ENCODE measurements at regions not wholly inside any gene's neighbourhood (a gene's known extent, or its start where the extent isn't known, plus 50 kb on each side); places are given as distances from the start of the nearest gene placed in this dataset.
"Not testable (repeated sequence)": the region's sequence is repeated elsewhere in the genome, so short reads cannot be mapped to it uniquely, and the experiment has no call there.

DNA sequence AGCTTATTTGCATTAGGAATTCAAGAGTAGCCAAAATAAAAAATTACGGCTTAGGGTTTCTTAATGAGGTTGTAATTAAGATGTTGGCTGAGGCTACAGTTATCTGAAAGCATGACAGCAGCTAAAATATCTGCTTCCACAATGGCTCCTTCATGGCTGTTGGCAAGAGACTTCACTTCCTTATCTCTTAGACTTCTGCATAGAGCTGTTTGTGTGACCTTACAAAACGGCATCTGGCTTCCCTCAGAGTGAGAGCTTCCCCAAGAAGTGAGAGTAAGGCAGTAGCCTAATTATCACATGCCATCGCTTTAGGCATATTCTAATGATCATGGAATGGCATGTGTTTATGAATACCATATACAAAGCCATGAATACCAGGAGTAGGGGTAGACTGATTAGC lies 57.6 kb downstream of the CCDC59 start:
- no peak for DNase-seq
- intact Hi-C loops (cut with DNase I), result no loop called here

- intact Hi-C loops (cut with DNase I), result no loop called here
- no peak for DNase-seq
Observed at GRCh38 chr12:82299319-82300025, 58.7 kb downstream of the CCDC59 start.

- intact Hi-C loops (cut with DNase I), result no loop called here
- DNase-seq, result no peak
Observed at GRCh38 chr12:82290415-82290814, 67.8 kb downstream of the CCDC59 start.

DNA sequence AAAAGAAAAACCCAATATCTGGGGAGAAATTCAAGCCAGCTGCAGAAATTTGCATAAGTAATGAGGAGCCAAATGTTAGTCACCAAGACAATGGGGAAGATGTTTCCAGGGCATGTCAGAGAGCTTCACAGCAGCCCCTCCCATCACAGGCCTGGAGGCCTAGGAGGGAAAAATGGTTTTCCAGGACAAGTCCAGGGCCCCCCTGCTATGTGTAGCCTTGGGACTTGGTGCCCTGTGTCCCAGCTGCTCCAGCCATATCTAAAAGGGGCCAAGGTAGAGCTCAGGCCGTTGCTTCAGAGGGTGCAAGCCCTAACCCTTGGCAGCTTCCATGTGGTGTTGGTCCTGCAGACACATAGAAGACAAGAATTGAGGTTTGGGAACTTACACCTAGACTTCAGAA lies 76.9 kb downstream of the CCDC59 start:
- DNase-seq; intact Hi-C loops (cut with DNase I): not testable (repeated sequence)

GRCh38 chr12:82279536-82280058 lies 78.6 kb downstream of the CCDC59 start:
- intact Hi-C loops (cut with DNase I), result no loop called here
- DNase-seq, result no peak

DNA sequence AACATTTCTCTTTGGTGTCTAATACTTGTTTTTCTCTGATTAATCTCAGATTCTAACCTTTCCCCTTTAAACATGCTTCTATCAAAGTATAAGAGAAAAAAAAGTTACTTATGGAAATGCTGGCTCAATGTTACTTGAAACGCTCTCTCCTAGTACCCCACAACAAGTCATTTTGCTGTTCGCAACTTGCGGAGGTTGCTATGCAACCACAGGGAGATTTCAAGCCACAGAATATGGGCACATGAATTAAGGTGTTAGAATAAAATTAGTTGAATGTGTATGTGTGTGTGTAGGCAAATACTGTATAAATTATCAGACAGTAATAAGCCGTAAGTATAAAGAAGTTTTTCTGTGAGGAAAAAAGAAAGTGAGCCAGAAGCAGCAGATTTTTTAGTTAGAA lies 80.6 kb downstream of the CCDC59 start:
- intact Hi-C loops (cut with DNase I), result no loop called here
- no peak for DNase-seq

GRCh38 chr12:82242729-82243128 lies 115.5 kb downstream of the CCDC59 start:
- no peak for DNase-seq
- intact Hi-C loops (cut with DNase I), result no loop called here

DNA sequence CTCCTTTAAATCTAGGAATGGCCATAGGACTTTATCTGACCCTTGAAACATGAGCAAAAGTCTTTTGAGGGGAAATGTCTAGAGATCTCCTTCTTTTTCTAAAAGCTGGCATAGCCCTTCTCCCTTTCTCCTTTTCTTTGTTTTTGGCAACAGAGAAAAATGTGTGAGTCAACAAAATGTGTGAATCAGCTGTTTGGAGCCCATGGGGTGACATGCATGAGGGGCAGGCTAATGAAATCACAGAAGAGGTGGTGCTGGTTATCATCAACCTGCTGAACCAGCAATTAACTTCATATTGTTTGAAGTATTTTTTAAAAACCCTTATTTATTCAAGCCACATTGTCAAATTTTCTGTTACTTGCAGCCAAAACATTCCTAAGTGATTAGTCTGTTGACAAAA lies 132.3 kb downstream of the CCDC59 start:
- intact Hi-C loops (cut with DNase I), result no loop called here
- no peak for DNase-seq

GRCh38 chr12:82223426-82223825 lies 134.8 kb downstream of the CCDC59 start:
- DNase-seq, result no peak
- intact Hi-C loops (cut with DNase I), result no loop called here

- DNase-seq, result no peak
- intact Hi-C loops (cut with DNase I), result no loop called here
Observed at GRCh38 chr12:82216475-82216874, 141.7 kb downstream of the CCDC59 start.

GRCh38 chr12:82213761-82214160 lies 144.4 kb downstream of the CCDC59 start:
- intact Hi-C loops (cut with DNase I), result no loop called here
- no peak for DNase-seq

- intact Hi-C loops (cut with DNase I), result no loop called here
- no peak for DNase-seq
Observed at GRCh38 chr12:82210882-82211281, 147.3 kb downstream of the CCDC59 start.

GRCh38 chr12:82209533-82209932 lies 148.7 kb downstream of the CCDC59 start:
- DNase-seq, result no peak
- intact Hi-C loops (cut with DNase I), result no loop called here

GRCh38 chr12:82207556-82207955 lies 150.6 kb downstream of the CCDC59 start:
- intact Hi-C loops (cut with DNase I), result no loop called here
- DNase-seq, result no peak

DNA sequence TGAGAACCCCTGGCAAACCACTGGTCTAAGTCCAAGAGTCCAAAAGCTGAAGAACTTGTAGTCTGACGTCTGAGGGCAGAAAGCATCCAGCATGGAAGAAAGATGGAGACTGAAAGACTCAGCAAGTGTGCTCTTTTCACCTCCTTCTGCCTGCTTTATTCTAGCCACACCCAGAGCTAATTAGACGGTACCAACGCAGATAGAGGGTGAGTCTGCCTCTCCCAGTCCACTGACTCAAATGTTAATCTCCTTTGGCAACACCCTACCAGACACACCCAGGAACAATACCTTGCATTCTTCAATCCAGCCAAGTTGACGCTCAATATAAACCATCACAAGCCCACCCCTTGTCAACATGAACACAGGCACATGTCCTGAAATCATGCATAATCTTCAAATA lies 155.1 kb downstream of the CCDC59 start:
- intact Hi-C loops (cut with DNase I), result no loop called here

DNA sequence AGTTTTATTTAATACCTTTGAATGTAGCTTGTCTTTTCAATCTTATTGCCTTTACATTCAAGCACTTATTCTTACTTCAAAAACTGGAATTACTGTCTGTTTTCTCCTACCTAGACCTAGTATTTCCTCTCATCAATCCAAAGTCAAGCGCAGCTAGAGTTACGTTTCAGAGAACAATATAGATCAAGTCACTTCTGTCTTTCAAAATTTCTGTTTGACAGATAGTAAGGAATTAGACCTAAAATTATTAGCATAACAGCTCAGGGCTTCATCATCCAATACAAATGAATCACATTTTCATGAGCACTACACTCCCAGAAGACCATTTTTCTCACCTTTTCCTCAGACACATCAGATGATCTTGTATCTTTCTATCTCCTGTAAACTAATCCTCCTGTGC lies 170.6 kb downstream of the CCDC59 start:
- intact Hi-C loops (cut with DNase I), result no loop called here
- no peak for DNase-seq

More for the DNA sequence above, 155.1 kb downstream of the CCDC59 start:
- no peak for DNase-seq

DNA sequence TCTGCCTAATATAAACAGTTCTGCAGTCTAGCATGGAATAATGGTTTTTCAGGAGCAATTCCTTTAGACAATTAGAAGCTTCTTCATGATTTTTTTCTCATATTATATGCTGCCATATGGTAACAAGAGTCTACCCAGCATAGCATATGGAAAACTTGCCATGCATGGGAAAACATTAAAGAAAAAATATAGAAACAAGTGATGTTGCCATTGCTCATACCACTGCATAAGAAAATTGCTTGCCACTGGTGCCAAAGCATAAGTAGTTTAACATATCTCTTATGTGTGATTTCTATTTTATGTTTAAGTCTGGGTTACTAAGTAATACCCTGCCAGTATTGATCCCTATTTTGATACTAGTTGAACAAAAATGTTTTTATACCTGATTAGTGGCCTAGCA lies 171.2 kb downstream of the CCDC59 start:
- no peak for DNase-seq
- intact Hi-C loops (cut with DNase I), result no loop called here

- intact Hi-C loops (cut with DNase I), result no loop called here
- DNase-seq, result no peak
Observed at GRCh38 chr12:82186282-82186681, 171.9 kb downstream of the CCDC59 start.

DNA sequence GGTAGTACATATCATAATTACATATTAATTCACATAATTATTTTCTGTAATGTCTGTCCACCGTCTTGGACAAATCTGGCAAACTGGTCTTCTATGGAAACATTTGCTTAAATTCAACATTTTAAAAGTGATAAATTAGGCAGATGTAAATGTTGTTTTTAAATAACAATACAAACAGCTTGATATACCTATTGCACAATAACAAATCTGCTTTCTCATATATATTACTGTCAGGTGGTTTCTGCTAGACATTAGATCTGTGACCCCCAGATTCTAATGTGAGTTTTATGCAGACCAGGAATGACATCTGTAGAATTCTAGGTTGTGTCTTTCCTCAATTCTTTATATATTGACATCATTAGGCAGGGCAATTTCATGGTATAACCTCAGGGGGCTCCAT lies 173.3 kb downstream of the CCDC59 start:
- intact Hi-C loops (cut with DNase I), result no loop called here
- DNase-seq, result no peak

- intact Hi-C loops (cut with DNase I), result no loop called here
- no peak for DNase-seq
Observed at GRCh38 chr12:82182601-82183190, 175.5 kb downstream of the CCDC59 start.
